Natural killer cell (primary cell): ENCODE measurements at regions not wholly inside any gene's neighbourhood (a gene's known extent, or its start where the extent isn't known, plus 50 kb on each side); places are given as distances from the start of the nearest gene placed in this dataset.
"Not testable (repeated sequence)": the region's sequence is repeated elsewhere in the genome, so short reads cannot be mapped to it uniquely, and the experiment has no call there.

Experiments used
- ATAC-seq, 3 donors: fragments of 150-1000 bp in 2 of 3; fragments of 200-7000 bp in 1 of 3; cut with Tn5 transposase; 1 replicate in 1 of 3; 2 replicates in 2 of 3; pipeline ENCODE4 v1.10.0; 2021; ENCODE audit warnings: mild to moderate bottlenecking in 2 of 3, moderate library complexity in 2 of 3
- DNase-seq, 2 donors: peaks; one replicate each; pipeline versions ENCODE4 v3.0.0 to v3.0.0-alpha.2; 2013 to 2021; ENCODE audit warnings: mixed read lengths in 1 of 2
- H3K27ac ChIP-seq: one replicate; pipeline ENCODE4 v1.5.1; 2013; ENCODE audit warnings: mild to moderate bottlenecking, low read length
- H3K27me3 ChIP-seq: one replicate; pipeline ENCODE4 v1.6.1; 2013; ENCODE audit warnings: low read length; ENCODE audit not compliant: control insufficient read depth, insufficient read depth
- H3K36me3 ChIP-seq: one replicate; pipeline ENCODE4 v1.6.1; 2013; ENCODE audit warnings: low read length; ENCODE audit not compliant: control insufficient read depth, insufficient read depth
- H3K4me1 ChIP-seq: one replicate; pipeline ENCODE4 v1.6.1; 2013; ENCODE audit warnings: low read length; ENCODE audit not compliant: control insufficient read depth, insufficient read depth
- H3K4me3 ChIP-seq: one replicate; pipeline ENCODE4 v1.5.1; 2013; ENCODE audit warnings: low read length
- H3K9me3 ChIP-seq: one replicate; pipeline ENCODE4 v1.6.1; 2013; ENCODE audit warnings: low read length; ENCODE audit not compliant: control insufficient read depth, insufficient read depth
- H3K27ac Mint-ChIP-seq, 2 donors: one replicate each; pipeline ENCODE4 v1.8.0; 2022; ENCODE audit warnings: mild to moderate bottlenecking in 2 of 2, mixed read lengths in 2 of 2, moderate library complexity in 1 of 2
- H3K27me3 Mint-ChIP-seq, 2 donors: one replicate each; pipeline ENCODE4 v1.8.0; 2022; ENCODE audit warnings: low read depth in 2 of 2, mixed read lengths in 2 of 2
- H3K36me3 Mint-ChIP-seq: one replicate; pipeline ENCODE4 v1.8.0; 2022; ENCODE audit warnings: mixed read lengths
- H3K4me1 Mint-ChIP-seq, 2 donors: one replicate each; pipeline ENCODE4 v1.8.0; 2022; ENCODE audit warnings: mixed read lengths in 2 of 2
- H3K4me3 Mint-ChIP-seq: one replicate; pipeline ENCODE4 v1.8.0; 2022; ENCODE audit warnings: mild to moderate bottlenecking, moderate library complexity, mixed read lengths
- H3K9me3 Mint-ChIP-seq, 2 donors: one replicate each; pipeline ENCODE4 v1.8.0; 2022; ENCODE audit warnings: mixed read lengths in 2 of 2
- WGBS: methylation state at CpG from one replicate; pipeline ENCODE4 v1.1.7; 2013; ENCODE audit warnings: missing lambda C conversion rate; ENCODE audit not compliant: insufficient coverage; 5-methylcytosine and 5-hydroxymethylcytosine counted together
- intact Hi-C: fragments of 100-400 bp; cut with micrococcal nuclease; formaldehyde crosslinking; loops from one replicate; pipeline ENCODE4 v1.14.2; 2022
- TF ChIP-seq, protein P1 (sequence below): fragments of 200-600 bp; IDR thresholded peaks from one replicate; pipeline ENCODE4 v1.8.0; 2022; ENCODE audit warnings: antibody characterized with exemption

DNA sequence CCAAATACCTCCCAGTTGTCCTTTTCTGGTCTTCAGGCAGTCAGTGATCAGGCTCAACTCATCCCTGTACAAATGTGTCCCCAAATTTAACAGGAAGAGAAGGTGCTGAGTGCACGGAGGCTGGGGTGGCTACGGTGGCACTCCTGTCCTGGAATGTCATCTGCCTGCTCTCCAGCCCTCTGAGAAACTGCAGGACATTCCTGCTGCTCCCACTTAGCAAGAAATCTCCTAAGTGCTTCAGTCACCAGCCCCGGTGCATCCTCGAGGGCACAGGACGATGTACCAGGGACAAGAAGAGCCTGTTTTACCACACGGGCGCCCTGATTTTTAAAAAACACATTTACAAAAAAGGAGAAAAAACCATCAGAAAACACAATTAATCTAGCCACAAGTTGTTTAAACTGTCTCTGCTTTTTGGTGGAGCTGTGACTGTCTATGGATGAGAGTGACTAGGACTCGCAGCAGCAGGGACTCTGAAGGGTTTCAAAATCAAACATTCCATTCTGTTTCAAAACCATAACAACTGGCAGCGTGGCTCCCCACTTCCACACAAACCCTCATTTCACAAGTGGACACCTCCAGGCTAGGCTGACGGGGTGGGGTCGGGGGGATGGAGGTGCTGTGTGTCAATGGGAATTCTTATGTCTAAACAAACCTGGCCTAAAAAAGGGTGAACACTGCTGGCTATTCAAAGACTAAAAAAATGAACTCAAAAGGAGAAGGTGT is 65.3 kb upstream of the CNEP1R1 start:
- Mint-ChIP-seq H3K4me3 (no peak overlapping the region), H3K9me3 (no peaks in the 10 kb centered on the region), H3K27me3 (peaks cover 13% of the 10 kb centered on the region in 2 donors), H3K4me1 (no peaks in the 10 kb centered on the region), H3K27ac (no peak overlapping the region), H3K36me3 (no peaks in the 10 kb centered on the region)
- TF ChIP-seq, protein P1, sequence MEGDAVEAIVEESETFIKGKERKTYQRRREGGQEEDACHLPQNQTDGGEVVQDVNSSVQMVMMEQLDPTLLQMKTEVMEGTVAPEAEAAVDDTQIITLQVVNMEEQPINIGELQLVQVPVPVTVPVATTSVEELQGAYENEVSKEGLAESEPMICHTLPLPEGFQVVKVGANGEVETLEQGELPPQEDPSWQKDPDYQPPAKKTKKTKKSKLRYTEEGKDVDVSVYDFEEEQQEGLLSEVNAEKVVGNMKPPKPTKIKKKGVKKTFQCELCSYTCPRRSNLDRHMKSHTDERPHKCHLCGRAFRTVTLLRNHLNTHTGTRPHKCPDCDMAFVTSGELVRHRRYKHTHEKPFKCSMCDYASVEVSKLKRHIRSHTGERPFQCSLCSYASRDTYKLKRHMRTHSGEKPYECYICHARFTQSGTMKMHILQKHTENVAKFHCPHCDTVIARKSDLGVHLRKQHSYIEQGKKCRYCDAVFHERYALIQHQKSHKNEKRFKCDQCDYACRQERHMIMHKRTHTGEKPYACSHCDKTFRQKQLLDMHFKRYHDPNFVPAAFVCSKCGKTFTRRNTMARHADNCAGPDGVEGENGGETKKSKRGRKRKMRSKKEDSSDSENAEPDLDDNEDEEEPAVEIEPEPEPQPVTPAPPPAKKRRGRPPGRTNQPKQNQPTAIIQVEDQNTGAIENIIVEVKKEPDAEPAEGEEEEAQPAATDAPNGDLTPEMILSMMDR, result no peak
- no peaks in the 10 kb centered on the region for H3K4me1 ChIP-seq
- H3K4me3 ChIP-seq, result no peak overlapping the region
- DNase-seq, result no peak
- no peaks in the 10 kb centered on the region for H3K27me3 ChIP-seq
- intact Hi-C loops, result no loop called here
- H3K9me3 ChIP-seq, result no peaks in the 10 kb centered on the region
- ATAC-seq, result no peak
- no peak overlapping the region for H3K27ac ChIP-seq
- 92% methylated on average over 11 of the region's 11 CpGs for WGBS
- no peaks in the 10 kb centered on the region for H3K36me3 ChIP-seq

DNA sequence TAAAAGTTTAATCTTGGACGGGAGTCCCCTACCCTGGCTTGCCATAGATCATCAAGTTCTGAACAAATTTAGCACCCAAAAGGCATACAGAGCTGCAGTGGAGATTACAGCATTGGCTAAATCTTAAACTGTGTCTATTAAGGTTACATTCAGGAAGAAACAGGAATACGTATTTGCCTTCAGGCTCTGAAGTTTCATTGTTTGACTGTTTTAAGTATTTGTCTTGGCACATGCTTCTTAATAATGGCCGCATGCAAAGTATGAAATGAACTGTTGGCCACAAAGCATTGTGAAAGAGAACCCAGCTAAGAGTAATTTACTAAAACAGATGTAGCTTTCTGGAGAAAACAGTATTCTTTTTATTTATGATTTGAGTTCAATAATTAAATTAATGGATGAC is 63.9 kb upstream of the CNEP1R1 start:
- H3K4me3 ChIP-seq, result no peak overlapping the region
- Mint-ChIP-seq H3K9me3 (no peaks in the 10 kb centered on the region), H3K4me3 (no peak overlapping the region), H3K36me3 (no peaks in the 10 kb centered on the region), H3K27me3 (peaks cover 13% of the 10 kb centered on the region in 2 donors), H3K27ac (no peak overlapping the region), H3K4me1 (no peaks in the 10 kb centered on the region)
- H3K4me1 ChIP-seq, result no peaks in the 10 kb centered on the region
- no peaks in the 10 kb centered on the region for H3K27me3 ChIP-seq
- H3K36me3 ChIP-seq, result no peaks in the 10 kb centered on the region
- 94% methylated on average over 3 of the region's 3 CpGs for WGBS
- H3K27ac ChIP-seq, result no peak overlapping the region
- ATAC-seq (no peak), DNase-seq (no peak)
- no peaks in the 10 kb centered on the region for H3K9me3 ChIP-seq
- intact Hi-C loops, result no loop called here
- TF ChIP-seq, protein P1, result no peak

DNA sequence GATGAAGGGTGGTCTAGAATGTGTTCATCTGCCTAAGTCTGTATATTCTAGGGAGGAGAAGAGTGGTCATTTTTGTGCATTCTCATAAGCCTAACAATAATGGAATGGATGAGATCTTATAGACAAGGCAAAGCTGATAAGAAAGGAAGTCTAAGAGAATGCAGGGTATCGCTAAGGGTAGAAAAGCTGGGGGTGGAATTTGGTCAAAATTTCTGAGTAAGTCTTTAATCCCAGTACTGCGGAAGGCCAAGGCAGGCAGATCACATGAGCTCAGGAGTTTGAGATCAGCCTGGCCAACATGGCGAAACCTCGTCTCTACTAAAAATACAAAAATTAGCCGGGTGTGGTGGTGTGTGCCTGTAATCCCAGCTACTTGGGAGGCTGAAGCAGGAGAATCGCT is 62.5 kb upstream of the CNEP1R1 start:
- peaks cover 18 to 24% of the 10 kb centered on the region in 2 donors for H3K27me3 Mint-ChIP-seq
- intact Hi-C loops, H3K27ac ChIP-seq, H3K36me3 Mint-ChIP-seq, H3K27ac Mint-ChIP-seq, H3K4me3 Mint-ChIP-seq, DNase-seq, H3K9me3 Mint-ChIP-seq, H3K9me3 ChIP-seq, ATAC-seq, H3K27me3 ChIP-seq, H3K4me1 ChIP-seq, H3K36me3 ChIP-seq, H3K4me1 Mint-ChIP-seq, H3K4me3 ChIP-seq: not testable (repeated sequence)
- WGBS, result 100% methylated on average over 6 of the region's 6 CpGs

DNA sequence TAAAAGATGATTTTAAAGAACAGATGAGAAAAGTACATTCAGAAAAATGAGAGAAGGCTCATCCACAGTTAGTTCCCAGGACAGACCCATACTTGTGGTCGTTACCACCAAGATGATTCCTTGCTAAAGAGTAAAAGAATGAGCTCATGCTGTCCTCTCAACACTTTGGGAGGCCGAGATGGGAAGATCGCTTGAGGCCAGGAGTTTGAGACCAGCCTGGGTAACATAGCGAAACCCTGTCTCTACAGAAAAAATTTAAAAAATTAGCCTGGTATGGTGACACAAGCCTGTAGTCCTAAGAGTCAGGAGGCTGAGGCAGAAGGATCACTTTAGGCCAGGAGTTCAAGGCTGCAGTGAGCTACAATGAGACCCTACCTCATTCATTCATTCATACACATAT is 60.7 kb upstream of the CNEP1R1 start:
- intact Hi-C loops, result no loop called here
- Mint-ChIP-seq H3K27ac (no peak overlapping the region), H3K27me3 (peaks cover 22 to 36% of the 10 kb centered on the region in 2 donors), H3K4me1 (no peaks in the 10 kb centered on the region), H3K4me3 (no peak overlapping the region), H3K36me3 (no peaks in the 10 kb centered on the region), H3K9me3 (no peaks in the 10 kb centered on the region)
- WGBS, result 91% methylated on average over 4 of the region's 4 CpGs
- H3K27ac ChIP-seq, result no peak overlapping the region
- no peaks in the 10 kb centered on the region for H3K36me3 ChIP-seq
- DNase-seq (no peak), ATAC-seq (no peak)
- TF ChIP-seq, protein P1, result no peak
- no peaks in the 10 kb centered on the region for H3K4me1 ChIP-seq
- H3K27me3 ChIP-seq, result no peaks in the 10 kb centered on the region
- H3K9me3 ChIP-seq, result no peaks in the 10 kb centered on the region
- H3K4me3 ChIP-seq, result no peak overlapping the region
